GM12891 (cell line): ENCODE measurements at regions not wholly inside any gene's neighbourhood (a gene's known extent, or its start where the extent isn't known, plus 50 kb on each side); places are given as distances from the start of the nearest gene placed in this dataset.

Source experiments
- DNase-seq: peaks from one replicate; pipeline ENCODE4 v3.0.0; 2011; ENCODE audit warnings: low spot score; ENCODE audit not compliant: insufficient read length
- FAIRE-seq: peaks from 2 replicates; lab custom pipeline; 2011; peaks lifted over from hg19 to GRCh38; lab: Jason Lieb, UNC
- PAX5 ChIP-seq: IDR thresholded peaks from 2 replicates; pipeline ENCODE4 v1.6.1; 2011; ENCODE audit warnings: low read length, moderate library complexity, mild to moderate bottlenecking; ENCODE audit not compliant: insufficient read depth, severe bottlenecking
- POLR2A ChIP-seq: IDR thresholded peaks from 2 replicates; pipeline ENCODE4 v1.6.1; 2011; ENCODE audit warnings: low read depth, low read length, control low read depth
- POLR2AphosphoS5 ChIP-seq: IDR thresholded peaks from 2 replicates; pipeline ENCODE4 v1.6.1; 2011; ENCODE audit warnings: low read depth, low read length, control low read depth
- POU2F2 ChIP-seq: IDR thresholded peaks from 2 replicates; pipeline ENCODE4 v1.6.1; 2011; ENCODE audit warnings: low read depth, mild to moderate bottlenecking, control low read depth, low read length, moderate library complexity
- SPI1 ChIP-seq: IDR thresholded peaks from 2 replicates; pipeline ENCODE4 v1.6.1; 2011; ENCODE audit warnings: low read depth, low read length, control low read depth
- TAF1 ChIP-seq: IDR thresholded peaks from 2 replicates; pipeline ENCODE4 v1.6.1; 2011; ENCODE audit warnings: low read depth, low read length, control low read depth

DNA sequence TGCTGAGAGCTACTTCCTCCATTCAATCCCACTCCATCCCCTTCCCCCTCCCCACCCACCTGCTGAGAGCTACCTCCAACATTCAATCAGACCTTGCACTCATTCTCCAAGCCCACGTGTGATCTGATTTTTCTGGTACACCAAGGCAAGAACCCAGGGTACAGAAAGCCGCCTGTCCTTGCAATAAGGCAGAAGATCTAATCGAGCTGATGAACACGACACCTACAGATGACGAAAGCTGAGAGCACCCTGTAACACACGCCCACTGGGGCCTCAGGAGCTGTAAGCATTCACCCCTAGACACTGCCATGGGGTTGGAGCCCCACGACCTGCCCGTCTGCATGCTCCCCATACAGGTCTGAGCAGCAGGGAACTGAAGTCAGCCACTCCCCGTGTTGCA lies 58.3 kb downstream of the TRIML1 start:
- DNase-seq (no peak), FAIRE-seq (no peak)
- TF ChIP-seq TAF1, result no peak
- TF ChIP-seq SPI1, result no peak
- TF ChIP-seq POU2F2, result no peak
- no peak for TF ChIP-seq PAX5

DNA sequence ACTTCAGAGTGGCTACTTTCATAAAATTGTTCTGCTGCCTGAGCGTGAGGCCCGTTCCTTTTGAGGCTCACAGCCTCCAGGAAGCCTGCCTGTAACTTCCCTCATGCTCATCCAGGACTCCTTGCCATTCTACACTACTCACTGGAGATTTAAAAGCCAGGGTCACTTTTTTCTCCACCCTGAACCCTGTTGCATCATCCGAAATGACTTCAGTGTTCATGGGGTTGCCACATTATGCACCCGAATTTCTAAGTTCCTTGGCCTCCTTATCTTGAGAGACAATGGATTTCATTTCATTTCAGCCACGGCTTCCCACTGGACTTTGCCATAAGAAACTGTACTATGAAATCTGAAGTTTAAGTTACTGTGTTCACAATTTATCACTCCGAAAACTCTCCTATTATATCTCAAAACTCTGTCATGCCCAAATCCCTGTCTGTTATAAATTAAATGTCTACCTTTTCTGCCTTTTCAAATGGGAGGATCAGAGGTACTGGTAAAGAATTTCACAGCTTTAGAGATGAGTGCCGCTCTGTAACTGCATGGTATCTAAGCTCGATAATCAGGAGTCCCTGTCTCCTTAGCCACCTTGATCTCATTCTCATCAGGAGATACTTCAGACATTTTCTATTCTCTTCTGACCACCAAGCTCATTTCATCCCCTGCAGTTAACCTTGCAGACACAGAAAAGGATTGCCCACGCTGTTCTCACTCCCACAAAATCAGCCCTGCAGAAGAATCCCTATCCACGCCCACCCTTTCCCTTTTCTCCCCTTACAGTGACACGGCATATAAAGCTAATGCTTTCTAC lies 59.9 kb downstream of the TRIML1 start:
- TF ChIP-seq SPI1, result no peak
- no peak for TF ChIP-seq POU2F2
- no peak for TF ChIP-seq POLR2AphosphoS5
- no peak for TF ChIP-seq PAX5
- no peak for TF ChIP-seq POLR2A
- TF ChIP-seq TAF1, result no peak
- FAIRE-seq (no peak), DNase-seq (no peak)

DNA sequence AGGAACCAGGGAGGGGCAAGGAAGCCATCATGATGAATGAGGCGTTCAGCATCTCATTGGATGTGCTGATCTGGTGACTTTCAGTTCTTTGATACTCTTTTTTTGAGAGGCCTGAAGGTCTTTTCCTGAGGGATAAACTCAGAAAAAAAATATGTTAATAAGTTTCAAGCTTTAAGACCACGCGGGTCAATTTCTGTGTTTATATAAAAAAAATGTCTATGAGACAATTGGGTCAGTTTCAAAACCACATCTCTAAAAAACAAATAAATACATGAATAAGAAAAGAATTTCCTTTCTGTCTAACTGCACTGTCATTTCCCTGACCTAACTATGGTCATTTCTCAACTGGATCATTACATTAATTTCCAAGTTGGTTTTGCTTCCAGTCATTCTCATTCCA lies 62.6 kb downstream of the TRIML1 start:
- FAIRE-seq, result no peak
- no peak for TF ChIP-seq POLR2A
- no peak for TF ChIP-seq PAX5
- no peak for TF ChIP-seq POLR2AphosphoS5
- no peak for TF ChIP-seq TAF1
- no peak for TF ChIP-seq POU2F2
- TF ChIP-seq SPI1, result no peak
- DNase-seq, result no peak

- no peak for TF ChIP-seq POLR2A
- no peak for TF ChIP-seq PAX5
- TF ChIP-seq POU2F2, result no peak
- no peak for TF ChIP-seq POLR2AphosphoS5
- no peak for TF ChIP-seq TAF1
- FAIRE-seq, result no peak
Measured at GRCh38 chr4:188206783-188207182, 67.5 kb downstream of the TRIML1 start.

GRCh38 chr4:188214861-188215260 lies 75.6 kb downstream of the TRIML1 start:
- TF ChIP-seq PAX5 (no peak), SPI1 (no peak), POLR2A (no peak), POU2F2 (no peak), POLR2AphosphoS5 (no peak), TAF1 (no peak)
- DNase-seq (no peak), FAIRE-seq (no peak)

More at GRCh38 chr4:188206783-188207182, 67.5 kb downstream of the TRIML1 start:
- no peak for DNase-seq

GRCh38 chr4:188218392-188218791 lies 79.2 kb downstream of the TRIML1 start:
- no peak for FAIRE-seq
- DNase-seq, result no peak
- TF ChIP-seq POLR2A (no peak), SPI1 (no peak), TAF1 (no peak), POU2F2 (no peak), PAX5 (no peak), POLR2AphosphoS5 (no peak)

- FAIRE-seq, result no peak
- no peak for DNase-seq
- no peak for TF ChIP-seq POLR2AphosphoS5
- TF ChIP-seq TAF1, result no peak
- TF ChIP-seq POU2F2, result no peak
- TF ChIP-seq PAX5, result no peak
- no peak for TF ChIP-seq SPI1
Measured at GRCh38 chr4:188220006-188220405, 80.8 kb downstream of the TRIML1 start.

DNA sequence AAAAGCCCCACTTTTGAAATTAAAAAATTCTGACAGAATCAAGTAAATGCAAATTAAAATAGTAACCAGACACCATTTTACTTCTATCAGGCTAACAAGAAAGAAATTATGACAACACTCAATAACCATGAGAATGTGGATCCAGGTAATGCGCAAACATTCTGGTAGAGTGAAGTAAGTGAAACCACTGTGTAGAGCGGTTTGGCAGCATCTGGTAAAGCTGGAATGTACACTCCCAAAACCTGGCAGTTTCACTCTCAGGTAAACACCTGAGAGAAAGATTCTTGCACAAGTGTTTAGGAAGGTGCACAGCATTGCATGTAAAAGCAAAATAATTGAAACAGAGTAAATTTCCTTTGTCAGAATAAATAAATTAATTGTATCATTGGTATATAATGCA lies 81.8 kb downstream of the TRIML1 start:
- TF ChIP-seq POU2F2 (no peak), PAX5 (no peak), POLR2A (no peak), SPI1 (no peak), POLR2AphosphoS5 (no peak), TAF1 (no peak)
- FAIRE-seq (no peak), DNase-seq (no peak)

GRCh38 chr4:188228279-188228678 lies 89.0 kb downstream of the TRIML1 start:
- FAIRE-seq (no peak), DNase-seq (no peak)
- TF ChIP-seq POLR2AphosphoS5, result no peak
- no peak for TF ChIP-seq TAF1
- no peak for TF ChIP-seq POU2F2
- no peak for TF ChIP-seq PAX5
- no peak for TF ChIP-seq POLR2A
- no peak for TF ChIP-seq SPI1

GRCh38 chr4:188232428-188232827 lies 93.2 kb downstream of the TRIML1 start:
- no peak for FAIRE-seq
- DNase-seq, result no peak
- no peak for TF ChIP-seq TAF1
- no peak for TF ChIP-seq POLR2AphosphoS5

- FAIRE-seq, result no peak
- TF ChIP-seq SPI1 (no peak), POU2F2 (no peak), POLR2AphosphoS5 (no peak), TAF1 (no peak)
- DNase-seq, result no peak
Measured at GRCh38 chr4:188242041-188242440, 102.8 kb downstream of the TRIML1 start.
